ENCODE measurements at regions not wholly inside any gene's neighbourhood (a gene's known extent, or its start where the extent isn't known, plus 50 kb on each side); places are given as distances from the start of the nearest gene placed in this dataset.

DNA sequence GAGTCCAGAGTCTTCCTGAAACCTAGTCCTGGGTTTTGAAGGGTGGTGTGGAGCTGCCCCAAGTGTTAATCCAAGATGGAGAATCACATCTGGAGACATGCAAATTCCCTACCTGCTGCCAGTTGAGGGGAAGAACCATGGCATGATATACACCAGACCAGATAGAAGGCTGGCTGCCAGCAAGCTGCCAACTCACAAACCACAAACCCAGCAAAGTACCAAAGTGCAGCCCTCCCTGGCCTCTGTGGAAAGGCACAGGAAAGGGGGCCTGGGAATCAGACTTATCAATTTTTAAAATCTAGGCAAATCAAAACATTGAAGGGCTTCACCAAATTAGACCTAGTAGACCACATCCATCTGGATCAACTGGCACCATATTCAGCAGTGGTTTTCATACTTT is 157.0 kb downstream of the TMEM26 start:
- TF ChIP-seq CTCF (IDR thresholded peaks at IDR 0.05) (no peak), POLR2A (IDR thresholded peaks at IDR 0.05; ENCODE audit: low read depth) (no peak), POLR2AphosphoS5 (IDR thresholded peaks at IDR 0.05) (no peak)
